ENCODE measurements at regions not wholly inside any gene's neighbourhood (a gene's known extent, or its start where the extent isn't known, plus 50 kb on each side); places are given as distances from the start of the nearest gene placed in this dataset.

DNA sequence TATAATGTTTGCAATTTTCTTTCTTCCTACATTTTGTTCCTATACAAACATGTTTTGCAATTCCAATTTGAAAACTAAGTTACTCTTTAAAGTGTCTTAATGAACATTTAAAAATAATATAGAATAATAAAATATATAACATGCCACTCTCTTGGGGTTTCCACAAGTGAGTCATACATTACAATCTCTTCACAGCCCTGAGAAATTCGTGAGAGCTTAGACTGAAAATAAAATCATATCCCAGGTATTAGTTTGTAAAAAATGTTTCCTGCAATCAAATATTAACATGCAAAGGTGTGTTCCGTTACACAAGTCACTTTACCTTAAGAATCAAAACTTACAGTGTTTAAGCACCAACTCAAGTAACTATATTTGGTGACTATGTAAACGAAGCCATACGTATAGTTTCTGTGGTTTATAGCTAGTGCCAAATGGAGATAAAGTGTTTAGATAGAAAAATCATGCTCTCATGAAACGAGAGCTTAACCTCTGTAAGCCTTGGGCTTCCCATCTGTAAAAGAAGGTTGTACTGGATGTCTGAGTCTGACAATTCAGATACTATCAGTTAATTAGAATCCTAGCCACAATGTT is 253.6 kb upstream of the ANO3 start:
- no peak overlapping the region for H3K4me3 ChIP-seq
- DNase-seq (no peak), ATAC-seq (no peak)
- H3K9me3 ChIP-seq: no peaks in the 10 kb centered on the region
- no peak overlapping the region for H3K27ac ChIP-seq
- no peak for TF ChIP-seq POLR2A (IDR thresholded peaks at IDR 0.05)
- TF ChIP-seq, protein P1, sequence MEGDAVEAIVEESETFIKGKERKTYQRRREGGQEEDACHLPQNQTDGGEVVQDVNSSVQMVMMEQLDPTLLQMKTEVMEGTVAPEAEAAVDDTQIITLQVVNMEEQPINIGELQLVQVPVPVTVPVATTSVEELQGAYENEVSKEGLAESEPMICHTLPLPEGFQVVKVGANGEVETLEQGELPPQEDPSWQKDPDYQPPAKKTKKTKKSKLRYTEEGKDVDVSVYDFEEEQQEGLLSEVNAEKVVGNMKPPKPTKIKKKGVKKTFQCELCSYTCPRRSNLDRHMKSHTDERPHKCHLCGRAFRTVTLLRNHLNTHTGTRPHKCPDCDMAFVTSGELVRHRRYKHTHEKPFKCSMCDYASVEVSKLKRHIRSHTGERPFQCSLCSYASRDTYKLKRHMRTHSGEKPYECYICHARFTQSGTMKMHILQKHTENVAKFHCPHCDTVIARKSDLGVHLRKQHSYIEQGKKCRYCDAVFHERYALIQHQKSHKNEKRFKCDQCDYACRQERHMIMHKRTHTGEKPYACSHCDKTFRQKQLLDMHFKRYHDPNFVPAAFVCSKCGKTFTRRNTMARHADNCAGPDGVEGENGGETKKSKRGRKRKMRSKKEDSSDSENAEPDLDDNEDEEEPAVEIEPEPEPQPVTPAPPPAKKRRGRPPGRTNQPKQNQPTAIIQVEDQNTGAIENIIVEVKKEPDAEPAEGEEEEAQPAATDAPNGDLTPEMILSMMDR (IDR thresholded peaks at IDR 0.05): no peak
- no peaks in the 10 kb centered on the region for H3K4me1 ChIP-seq
- no peaks in the 10 kb centered on the region for H3K27me3 ChIP-seq
- H3K36me3 ChIP-seq: no peaks in the 10 kb centered on the region
- intact Hi-C loops (cut with DNase I): no loop called here
- WGBS (ENCODE audit: insufficient coverage, low coverage, low lambda C conversion rate, missing lambda C conversion rate): 41% methylated on average over 5 of the region's 5 CpGs

DNA sequence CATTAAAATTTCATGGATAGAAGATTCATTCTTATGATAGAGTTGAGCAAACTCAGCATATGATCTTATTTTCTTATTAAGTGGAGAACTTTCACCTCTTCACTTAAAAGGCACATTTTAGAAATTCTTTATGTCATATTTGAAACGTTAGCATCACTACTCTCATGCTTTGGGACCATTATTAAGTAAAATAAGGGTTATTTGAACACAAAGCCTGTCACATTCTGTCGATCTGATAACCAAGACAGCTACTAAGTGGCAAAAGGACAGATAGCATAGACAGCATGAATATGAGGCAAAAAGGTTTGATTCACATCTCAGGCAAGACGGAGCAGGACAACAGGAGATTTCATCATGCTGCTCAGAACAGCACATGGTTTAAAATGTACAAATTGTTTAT is 247.6 kb upstream of the ANO3 start:
- Histone ChIP-seq H3K36me3 (no peaks in the 10 kb centered on the region), H3K27me3 (no peaks in the 10 kb centered on the region), H3K27ac (no peak overlapping the region), H3K4me1 (no peaks in the 10 kb centered on the region), H3K9me3 (no peaks in the 10 kb centered on the region), H3K4me3 (no peak overlapping the region)
- intact Hi-C loops (cut with DNase I): no loop called here
- WGBS (ENCODE audit: insufficient coverage, low coverage, low lambda C conversion rate, missing lambda C conversion rate): 52% methylated on average over 3 of the region's 3 CpGs
- ATAC-seq (no peak), DNase-seq (no peak)
- TF ChIP-seq POLR2A (IDR thresholded peaks at IDR 0.05): no peak
- TF ChIP-seq, protein P1 (IDR thresholded peaks at IDR 0.05): no peak

DNA sequence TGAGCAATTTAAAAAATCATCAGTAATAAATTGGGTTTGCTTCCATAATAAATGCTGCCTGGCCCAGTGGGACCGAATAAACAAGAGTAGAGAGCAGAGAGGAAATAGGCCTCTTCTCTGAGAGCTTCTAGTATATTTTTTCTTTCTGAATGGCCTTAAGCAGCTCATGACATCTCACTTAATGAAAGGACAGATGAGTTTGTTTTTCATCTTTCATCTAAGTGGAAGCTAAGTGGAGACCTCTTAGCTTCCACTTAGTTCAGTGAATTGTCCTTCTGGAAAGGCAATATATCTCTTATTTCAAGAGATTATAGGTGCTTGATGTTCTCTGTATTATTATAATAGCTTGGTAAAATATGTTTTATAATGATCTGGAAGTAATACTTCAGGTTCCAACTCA is 245.9 kb upstream of the ANO3 start:
- TF ChIP-seq, protein P1 (IDR thresholded peaks at IDR 0.05): no peak
- no peak for TF ChIP-seq POLR2A (IDR thresholded peaks at IDR 0.05)
- no peak for DNase-seq
- H3K36me3 ChIP-seq: no peaks in the 10 kb centered on the region
- 67% methylated on average over 1 of the region's 1 CpG for WGBS (ENCODE audit: insufficient coverage, low coverage, low lambda C conversion rate, missing lambda C conversion rate)
- no peaks in the 10 kb centered on the region for H3K27me3 ChIP-seq
- H3K9me3 ChIP-seq: no peaks in the 10 kb centered on the region
- H3K4me1 ChIP-seq: no peaks in the 10 kb centered on the region
- no peak for ATAC-seq
- H3K27ac ChIP-seq: no peak overlapping the region
- intact Hi-C loops (cut with DNase I): no loop called here
- no peak overlapping the region for H3K4me3 ChIP-seq

DNA sequence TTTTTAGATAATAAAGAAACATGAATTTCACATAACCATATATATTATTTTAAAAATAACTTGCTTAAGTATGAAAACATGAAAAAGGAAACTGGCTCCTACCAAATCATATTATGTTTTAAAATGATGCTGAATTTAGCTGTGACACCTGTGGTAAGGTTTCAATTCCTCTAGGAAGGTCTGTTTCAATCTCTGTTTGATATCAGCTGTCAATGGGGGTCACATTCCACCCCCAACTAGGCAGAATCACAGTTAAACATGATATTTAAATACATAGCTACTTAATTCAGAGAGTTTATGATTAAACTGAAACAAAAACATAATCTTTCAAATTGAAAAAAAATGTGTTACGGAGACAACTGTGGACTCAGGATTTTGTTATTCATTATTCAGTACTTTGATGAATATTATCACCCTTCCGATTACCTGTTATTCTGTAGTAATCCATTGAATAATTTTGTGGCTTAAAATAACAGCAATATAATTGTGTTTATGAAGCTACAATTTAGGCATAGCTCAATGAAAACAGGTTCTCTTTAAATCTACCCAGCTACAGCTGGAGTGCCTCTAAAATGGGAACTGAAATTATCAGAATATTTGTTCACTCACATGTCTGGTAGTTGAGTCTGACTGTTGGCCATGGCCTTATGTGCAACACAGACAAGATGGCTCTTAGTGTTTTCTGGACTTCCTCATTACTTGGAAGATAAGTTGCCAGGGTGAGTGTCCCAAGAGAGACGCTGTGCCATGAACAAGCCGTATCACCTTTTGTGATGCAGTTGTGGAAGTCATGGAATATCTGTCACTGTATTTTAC is 244.6 kb upstream of the ANO3 start:
- no peaks in the 10 kb centered on the region for H3K36me3 ChIP-seq
- H3K27ac ChIP-seq: no peak overlapping the region
- H3K4me3 ChIP-seq: no peak overlapping the region
- H3K27me3 ChIP-seq: no peaks in the 10 kb centered on the region
- ATAC-seq (no peak), DNase-seq (no peak)
- TF ChIP-seq, protein P1 (IDR thresholded peaks at IDR 0.05): no peak
- no peak for TF ChIP-seq POLR2A (IDR thresholded peaks at IDR 0.05)
- H3K9me3 ChIP-seq: no peaks in the 10 kb centered on the region
- WGBS (ENCODE audit: insufficient coverage, low coverage, low lambda C conversion rate, missing lambda C conversion rate): 83% methylated on average over 4 of the region's 4 CpGs
- intact Hi-C loops (cut with DNase I): no loop called here
- H3K4me1 ChIP-seq: no peaks in the 10 kb centered on the region
